Glomerular visceral epithelial cell (primary cell): ENCODE measurements at regions not wholly inside any gene's neighbourhood (a gene's known extent, or its start where the extent isn't known, plus 50 kb on each side); places are given as distances from the start of the nearest gene placed in this dataset.
"Not testable (repeated sequence)": the region's sequence is repeated elsewhere in the genome, so short reads cannot be mapped to it uniquely, and the experiment has no call there.

ENCODE experiments used
- DNase-seq: peaks from one replicate; pipeline ENCODE4 v3.0.0-alpha.2; 2016; ENCODE audit errors: extremely low spot score

DNA sequence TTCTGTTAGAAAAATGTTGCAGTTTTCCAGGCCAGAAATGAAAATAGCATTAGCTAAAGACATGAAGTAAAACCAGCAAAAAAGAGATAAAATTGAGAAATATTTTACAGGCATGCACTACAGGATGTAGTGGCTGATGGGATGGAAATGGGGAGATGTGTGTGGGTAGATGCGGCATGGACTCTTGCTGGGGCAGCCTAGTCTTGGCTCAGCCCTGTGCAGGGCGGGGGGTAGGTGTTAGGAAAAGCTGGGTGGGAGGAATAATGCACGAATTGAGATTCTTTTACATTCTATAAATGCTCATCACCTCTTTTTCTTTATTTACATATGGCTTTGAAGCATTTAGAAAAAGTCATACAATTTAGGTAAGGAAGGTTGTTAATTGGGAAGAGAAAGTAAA, 334.2 kb downstream of the NUP35 start:
- DNase-seq = no peak

GRCh38 chr2:183459466-183459865, 335.2 kb downstream of the NUP35 start:
- no peak for DNase-seq

GRCh38 chr2:183463821-183464220, 339.6 kb downstream of the NUP35 start:
- DNase-seq = no peak

DNA sequence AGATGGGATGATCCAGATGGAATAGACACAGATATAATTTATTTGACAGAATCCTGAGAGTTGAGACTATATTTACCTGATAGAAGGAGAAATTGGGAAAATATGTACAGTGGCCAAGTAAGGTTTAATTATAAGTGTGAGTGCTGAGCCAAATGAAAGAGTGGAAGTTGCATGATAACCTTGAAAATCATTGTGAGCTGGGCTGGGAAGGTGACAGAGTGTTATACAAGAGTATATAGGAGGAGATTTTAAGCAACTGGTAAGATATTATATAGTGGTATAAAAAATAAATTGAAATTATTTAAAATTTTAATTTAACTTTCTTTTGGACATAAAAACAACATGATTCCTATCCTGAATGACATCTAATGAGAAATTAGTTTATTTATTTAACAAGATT, 340.8 kb downstream of the NUP35 start:
- no peak for DNase-seq

- DNase-seq = no peak
Measured at GRCh38 chr2:183474912-183475695, 350.9 kb downstream of the NUP35 start.

DNA sequence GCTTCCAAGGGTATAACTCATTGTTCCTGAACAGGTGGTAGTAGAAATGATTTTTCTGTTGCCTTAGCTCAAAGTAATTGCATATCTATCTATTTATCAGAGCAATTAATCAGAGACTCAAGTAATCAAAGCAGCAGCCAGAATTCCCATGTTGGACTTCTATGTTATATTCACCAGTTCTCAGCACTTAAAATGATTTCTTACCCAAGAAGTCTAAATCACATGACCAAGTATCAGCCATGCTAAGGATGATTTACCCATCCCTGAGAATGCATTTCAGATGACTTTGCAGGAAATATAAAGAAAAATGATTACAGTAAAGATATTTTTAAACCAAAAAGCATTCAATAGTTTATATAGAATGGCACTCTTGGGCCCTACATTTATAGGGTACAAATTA, 352.2 kb downstream of the NUP35 start:
- no peak for DNase-seq

DNA sequence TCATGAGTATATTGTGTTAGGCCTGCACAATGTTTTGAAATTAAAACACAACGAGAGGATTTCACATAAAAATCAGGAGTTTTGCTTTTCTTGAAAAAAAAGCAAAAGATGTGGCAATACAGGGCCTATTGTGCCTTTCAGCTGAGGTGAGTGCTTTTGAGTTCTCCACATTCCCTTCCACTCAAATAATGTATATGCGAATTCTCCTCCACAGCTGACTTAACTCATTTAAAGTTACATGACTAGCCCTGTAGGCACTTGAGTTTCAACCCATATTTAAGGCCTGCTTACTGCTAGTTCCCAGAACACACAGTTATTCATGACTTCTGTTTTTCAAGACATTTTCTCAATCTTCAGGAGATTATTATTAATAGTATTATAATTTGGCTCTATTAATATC, 353.1 kb downstream of the NUP35 start:
- no peak for DNase-seq

GRCh38 chr2:183478941-183479595, 354.8 kb downstream of the NUP35 start:
- DNase-seq = not testable (repeated sequence)

DNA sequence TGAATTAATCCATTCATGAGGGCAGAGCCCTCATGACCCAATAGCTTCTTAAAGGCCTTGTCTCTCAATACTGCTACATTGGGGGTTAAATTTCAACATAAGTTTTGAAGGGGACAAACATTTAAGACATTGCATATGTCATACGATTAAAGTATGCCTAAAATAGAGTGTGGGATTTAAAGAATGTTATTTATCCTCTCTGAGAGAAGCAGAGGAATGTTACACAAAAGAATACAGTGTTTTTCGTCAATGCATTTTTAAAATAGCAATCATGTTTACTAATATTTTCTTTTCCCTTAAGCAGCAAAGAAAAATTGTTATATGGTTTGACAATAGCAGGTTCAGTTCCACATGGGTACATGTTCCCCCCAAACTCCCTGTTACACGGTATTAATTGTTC, 363.1 kb downstream of the NUP35 start:
- DNase-seq = no peak

- DNase-seq = no peak
Measured at GRCh38 chr2:183488421-183488820, 364.2 kb downstream of the NUP35 start.

- DNase-seq = no peak
Measured at GRCh38 chr2:183490489-183490888, 366.2 kb downstream of the NUP35 start.

DNA sequence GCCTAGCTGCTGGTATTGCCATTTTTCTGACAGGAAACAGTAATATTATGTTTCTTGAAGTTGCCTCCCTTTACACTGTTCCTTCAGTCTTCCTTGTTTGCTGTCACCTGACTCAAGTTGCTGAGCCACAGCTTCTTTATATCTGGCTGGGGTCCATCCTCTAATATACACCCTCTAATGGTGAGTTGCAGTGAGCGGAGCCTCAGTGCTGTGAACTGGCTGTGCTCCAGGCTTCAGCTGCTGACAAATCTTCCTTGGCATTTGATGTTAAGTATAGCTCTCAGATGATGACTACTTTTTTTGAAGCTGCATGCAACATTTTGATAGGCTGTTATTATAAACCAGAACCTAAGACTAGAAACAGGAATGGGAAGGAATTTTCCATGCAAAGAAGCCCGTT, 366.7 kb downstream of the NUP35 start:
- DNase-seq = no peak

DNA sequence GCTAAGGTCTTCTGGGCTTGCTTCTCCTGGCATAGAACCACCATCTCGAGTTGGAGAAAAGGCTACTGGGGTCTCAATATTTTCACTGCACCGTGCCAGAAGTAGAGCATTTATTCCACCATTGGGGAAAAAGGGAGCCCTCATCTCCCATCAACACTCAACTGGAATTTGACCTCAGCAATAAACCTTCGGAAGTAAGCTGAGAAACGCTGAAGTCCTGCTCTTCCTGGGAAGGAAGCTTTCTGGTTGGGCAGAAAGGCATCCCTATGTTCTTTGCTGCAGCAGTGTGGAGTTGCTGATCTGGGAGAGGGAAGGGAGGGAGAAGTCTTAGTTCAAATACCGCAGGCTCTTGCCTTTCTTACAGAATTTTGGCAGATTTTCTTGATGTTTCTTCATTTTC, 368.8 kb downstream of the NUP35 start:
- DNase-seq = no peak

DNA sequence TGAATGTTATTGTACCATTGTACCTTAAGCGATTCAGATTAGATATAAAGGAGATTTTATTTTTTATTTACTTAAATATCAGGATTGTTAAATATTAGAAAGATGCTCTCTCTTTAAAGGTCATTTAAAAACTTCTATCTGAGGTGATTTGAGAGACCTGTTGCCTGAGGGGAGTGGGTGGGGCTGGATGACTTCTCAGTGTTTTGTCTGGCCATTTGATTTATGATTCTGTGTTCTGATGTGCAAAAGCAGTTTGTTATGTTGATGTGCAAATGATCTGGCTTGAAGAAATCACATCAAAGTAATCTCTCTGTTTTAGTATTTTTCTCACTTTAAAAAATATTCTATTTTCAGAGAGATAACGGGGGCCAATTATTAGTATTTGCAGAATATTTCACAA, 370.8 kb downstream of the NUP35 start:
- DNase-seq = no peak

DNA sequence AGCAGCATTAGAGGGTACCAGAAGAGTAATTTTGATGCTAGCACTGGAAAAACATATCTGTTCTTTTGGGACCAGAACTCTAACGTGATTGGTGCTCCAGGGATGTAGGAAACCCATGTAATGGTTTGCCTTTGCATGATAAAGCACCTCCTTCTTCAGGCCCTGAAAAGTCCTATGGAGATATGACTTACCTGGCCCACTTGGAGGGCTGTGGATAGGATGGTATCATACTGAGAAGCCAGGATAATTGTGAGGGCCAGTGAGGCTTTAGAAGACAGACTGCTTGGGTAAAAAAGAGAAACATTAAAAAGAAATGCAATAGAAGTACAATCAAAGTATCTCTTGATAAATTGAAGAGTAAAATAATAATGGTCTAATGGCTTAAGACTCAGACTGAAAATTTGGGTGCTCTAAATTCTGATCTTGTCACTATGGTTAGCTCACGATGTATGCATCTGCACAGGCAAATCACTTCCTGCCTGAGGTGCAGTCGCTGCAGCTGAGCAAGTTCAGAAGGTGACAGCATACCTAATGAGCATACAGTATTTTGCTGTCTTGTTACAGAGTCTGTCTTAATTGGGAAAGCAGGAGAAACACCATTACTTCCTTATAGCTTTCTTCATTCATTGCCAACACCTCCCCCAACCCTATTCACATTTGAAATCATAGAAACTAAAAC, 371.5 kb downstream of the NUP35 start:
- peak; percentile 10 for DNase-seq

GRCh38 chr2:183497861-183498260, 373.6 kb downstream of the NUP35 start:
- no peak for DNase-seq

GRCh38 chr2:183505911-183506310, 381.7 kb downstream of the NUP35 start:
- no peak for DNase-seq

- DNase-seq = no peak
Measured at GRCh38 chr2:183511154-183511553, 386.9 kb downstream of the NUP35 start.

DNA sequence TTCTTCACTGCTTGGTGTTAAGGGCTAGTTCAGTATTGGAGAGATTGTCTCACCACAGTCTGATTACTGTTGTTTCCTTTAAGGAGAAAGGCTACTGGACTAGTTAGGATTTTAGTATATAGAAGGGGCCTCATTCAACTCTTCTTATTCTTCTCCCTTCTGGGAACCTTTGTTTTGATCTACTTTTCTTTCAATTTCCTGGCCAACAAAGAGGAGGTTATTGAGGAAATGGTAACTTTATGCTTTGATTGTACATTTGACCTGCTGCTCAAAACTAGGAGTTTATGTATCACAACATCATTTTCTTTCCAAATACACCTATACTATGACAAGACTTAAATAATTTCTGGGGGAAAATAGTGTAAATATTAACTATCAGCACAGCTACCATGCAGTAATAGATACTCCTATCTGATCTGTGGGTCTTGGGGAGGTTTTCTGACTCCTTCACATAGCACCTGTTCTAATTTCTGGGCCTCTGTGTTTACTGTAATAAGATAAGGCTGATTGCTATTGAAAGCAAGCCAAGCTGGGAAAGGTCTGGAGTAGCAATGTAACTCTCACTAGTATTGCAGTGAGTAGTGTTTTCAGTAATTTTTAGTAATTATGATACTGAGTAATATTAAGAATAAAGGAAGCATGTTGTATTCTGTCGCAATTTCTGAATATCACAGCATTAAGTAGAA, 395.3 kb downstream of the NUP35 start:
- DNase-seq = no peak

GRCh38 chr2:183521911-183522310, 397.7 kb downstream of the NUP35 start:
- no peak for DNase-seq

GRCh38 chr2:183522489-183523266, 398.4 kb downstream of the NUP35 start:
- no peak for DNase-seq
